Kidney epithelial cell (primary cell): ENCODE measurements at regions not wholly inside any gene's neighbourhood (a gene's known extent, or its start where the extent isn't known, plus 50 kb on each side); places are given as distances from the start of the nearest gene placed in this dataset.
"Not testable (repeated sequence)": the region's sequence is repeated elsewhere in the genome, so short reads cannot be mapped to it uniquely, and the experiment has no call there.

Source experiments
- DNase-seq: peaks from one replicate; pipeline ENCODE4 v3.0.0-alpha.2; 2010; ENCODE audit warnings: low read depth
- H3K27me3 ChIP-seq: 2 replicates; pipeline ENCODE4 v1.6.0; 2011; ENCODE audit warnings: low read length; ENCODE audit not compliant: control insufficient read depth, insufficient read depth
- H3K36me3 ChIP-seq: 2 replicates; pipeline ENCODE4 v1.5.1; 2011; ENCODE audit warnings: low read length; ENCODE audit not compliant: control insufficient read depth, insufficient read depth
- H3K4me3 ChIP-seq: 2 replicates; pipeline ENCODE4 v1.5.1; 2011; ENCODE audit warnings: low read depth, mild to moderate bottlenecking, control low read depth, low read length
- TF ChIP-seq, protein P1 (sequence below): IDR thresholded peaks from 2 replicates; pipeline ENCODE4 v1.5.1; 2011; ENCODE audit warnings: mild to moderate bottlenecking, moderate library complexity, low read length, control low read depth, inconsistent platforms; ENCODE audit not compliant: insufficient read depth, poor library complexity, severe bottlenecking

DNA sequence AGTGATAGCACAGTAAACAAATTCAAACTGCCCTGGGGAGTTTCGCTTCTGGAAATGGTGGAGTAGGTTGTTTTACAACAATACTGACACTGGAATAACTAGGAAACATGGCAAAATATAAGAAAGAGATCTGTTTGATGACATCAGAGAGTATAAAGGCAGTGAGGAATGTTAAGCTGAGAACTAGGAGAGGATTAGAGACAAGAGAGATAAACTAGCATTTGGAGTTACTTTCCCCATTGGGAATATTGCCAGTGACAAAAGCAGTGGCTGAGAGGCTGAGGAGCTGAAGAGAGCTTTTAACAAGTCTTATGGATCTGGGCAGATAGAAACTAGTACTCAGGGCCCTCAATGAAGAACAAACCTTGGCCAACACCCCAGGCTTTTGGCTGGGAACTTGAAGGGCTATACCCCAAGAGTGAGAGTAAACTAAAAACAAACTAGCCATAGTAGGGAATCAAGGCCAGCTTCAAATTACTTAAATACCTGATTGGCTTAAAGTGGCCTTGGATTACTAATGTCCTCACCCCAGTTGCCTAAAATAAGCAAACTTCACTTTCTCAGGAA, 280.4 kb downstream of the KLF13 start:
- no peak for DNase-seq

DNA sequence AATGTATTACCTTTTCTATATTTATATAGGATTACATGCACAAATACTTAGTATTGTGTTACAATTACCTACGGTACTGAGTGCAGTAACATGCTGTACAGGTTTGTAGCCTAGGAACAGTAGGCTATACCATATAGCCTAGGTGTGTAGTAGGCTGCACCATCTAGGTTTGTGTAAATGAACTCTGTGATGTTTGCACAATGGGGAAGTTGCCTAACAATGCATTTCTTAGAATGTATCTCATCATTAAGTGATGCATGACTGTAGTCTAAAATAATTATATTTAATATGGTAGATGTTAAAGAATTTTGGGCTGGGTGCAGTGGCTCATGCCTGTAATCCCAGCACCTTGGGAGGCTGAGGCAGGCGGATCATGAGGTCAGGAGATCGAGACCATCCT, 281.0 kb downstream of the KLF13 start:
- H3K36me3 ChIP-seq: no peaks in the 10 kb centered on the region
- no peak overlapping the region for H3K4me3 ChIP-seq
- H3K27me3 ChIP-seq: no peaks in the 10 kb centered on the region
- TF ChIP-seq, protein P1, sequence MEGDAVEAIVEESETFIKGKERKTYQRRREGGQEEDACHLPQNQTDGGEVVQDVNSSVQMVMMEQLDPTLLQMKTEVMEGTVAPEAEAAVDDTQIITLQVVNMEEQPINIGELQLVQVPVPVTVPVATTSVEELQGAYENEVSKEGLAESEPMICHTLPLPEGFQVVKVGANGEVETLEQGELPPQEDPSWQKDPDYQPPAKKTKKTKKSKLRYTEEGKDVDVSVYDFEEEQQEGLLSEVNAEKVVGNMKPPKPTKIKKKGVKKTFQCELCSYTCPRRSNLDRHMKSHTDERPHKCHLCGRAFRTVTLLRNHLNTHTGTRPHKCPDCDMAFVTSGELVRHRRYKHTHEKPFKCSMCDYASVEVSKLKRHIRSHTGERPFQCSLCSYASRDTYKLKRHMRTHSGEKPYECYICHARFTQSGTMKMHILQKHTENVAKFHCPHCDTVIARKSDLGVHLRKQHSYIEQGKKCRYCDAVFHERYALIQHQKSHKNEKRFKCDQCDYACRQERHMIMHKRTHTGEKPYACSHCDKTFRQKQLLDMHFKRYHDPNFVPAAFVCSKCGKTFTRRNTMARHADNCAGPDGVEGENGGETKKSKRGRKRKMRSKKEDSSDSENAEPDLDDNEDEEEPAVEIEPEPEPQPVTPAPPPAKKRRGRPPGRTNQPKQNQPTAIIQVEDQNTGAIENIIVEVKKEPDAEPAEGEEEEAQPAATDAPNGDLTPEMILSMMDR: no peak
- no peak for DNase-seq

More for the DNA sequence above, 280.4 kb downstream of the KLF13 start:
- H3K36me3 ChIP-seq: no peaks in the 10 kb centered on the region
- no peaks in the 10 kb centered on the region for H3K27me3 ChIP-seq
- no peak overlapping the region for H3K4me3 ChIP-seq
- TF ChIP-seq, protein P1: no peak

DNA sequence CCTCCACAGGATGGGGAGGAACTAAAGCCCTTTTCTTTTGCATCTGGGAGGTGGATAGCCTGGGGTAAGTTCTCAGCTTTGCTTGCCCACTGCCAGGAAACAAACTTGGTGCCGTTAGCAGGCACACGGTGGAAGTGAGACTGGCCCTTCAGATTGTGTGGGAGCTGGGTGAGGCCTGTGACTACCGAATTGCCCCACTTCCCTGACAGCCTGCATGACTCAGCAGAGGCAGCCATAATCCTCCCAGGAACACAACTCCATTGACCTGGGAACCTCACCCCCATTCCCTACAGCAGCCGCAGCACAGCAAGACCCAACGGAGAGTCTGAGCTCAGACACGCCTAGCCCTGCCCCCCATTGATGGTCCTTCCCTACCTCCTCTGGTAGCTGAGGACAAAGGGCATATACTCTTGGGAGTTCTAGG, 282.6 kb downstream of the KLF13 start:
- TF ChIP-seq, protein P1: no peak
- no peak overlapping the region for H3K4me3 ChIP-seq
- H3K27me3 ChIP-seq: no peaks in the 10 kb centered on the region
- no peak for DNase-seq
- no peaks in the 10 kb centered on the region for H3K36me3 ChIP-seq

DNA sequence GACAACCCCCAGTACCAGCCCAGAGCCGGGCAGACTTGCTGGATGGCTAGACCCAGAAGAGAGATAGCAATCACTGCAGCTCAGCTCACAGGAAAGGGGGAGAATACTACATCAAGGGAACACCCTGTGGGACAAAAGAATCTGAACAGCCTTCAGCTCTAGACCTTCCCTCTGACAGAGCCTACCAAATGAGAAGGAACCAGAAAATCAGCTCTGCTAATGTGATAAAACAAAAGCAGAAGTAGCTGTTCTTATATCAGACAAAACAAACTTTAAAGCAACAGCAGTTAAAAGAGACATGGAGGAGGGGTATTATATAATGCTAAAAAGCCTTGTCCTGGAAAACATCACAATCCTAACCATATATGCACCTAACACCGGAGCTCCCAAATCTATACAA, 283.3 kb downstream of the KLF13 start:
- no peaks in the 10 kb centered on the region for H3K36me3 ChIP-seq

DNA sequence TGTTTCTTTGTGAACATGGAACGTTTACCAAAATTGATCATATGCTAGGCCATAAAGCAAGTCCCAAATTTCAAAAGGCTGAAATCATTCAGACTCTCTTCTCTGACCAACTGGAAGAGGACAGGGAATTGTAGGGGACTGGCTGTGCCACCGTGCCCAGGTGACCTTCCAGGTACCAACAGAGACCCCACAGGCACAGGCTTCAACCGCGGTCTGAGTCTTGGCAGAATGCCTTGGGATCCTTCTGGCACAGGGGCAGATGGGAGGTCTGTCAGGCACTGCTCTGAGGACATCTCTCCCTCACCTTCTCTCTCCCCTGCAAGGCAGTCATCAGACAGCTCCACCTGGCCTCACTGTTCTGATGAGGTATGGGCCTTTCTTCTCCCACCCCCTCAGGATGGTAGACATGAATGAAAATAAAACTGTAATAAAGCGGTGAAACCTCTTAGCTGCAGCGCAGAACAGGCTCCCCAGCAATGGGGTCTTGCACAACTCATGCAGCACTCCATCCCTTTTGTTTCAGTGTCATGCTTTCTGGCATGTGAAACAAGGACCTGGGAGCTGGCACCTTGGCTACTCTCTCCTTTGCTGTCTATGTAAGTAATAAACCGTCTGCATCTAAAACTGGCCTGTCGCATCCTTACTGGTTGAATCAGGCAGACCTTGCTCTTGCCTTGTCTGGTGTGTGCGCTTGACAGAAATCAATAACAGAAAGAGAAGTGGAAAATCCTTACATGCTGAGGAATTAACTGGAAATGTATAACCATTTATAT, 289.2 kb downstream of the KLF13 start:
- no peak for DNase-seq
- no peak overlapping the region for H3K4me3 ChIP-seq
- TF ChIP-seq, protein P1: no peak
- no peaks in the 10 kb centered on the region for H3K36me3 ChIP-seq
- H3K27me3 ChIP-seq: no peaks in the 10 kb centered on the region

More for the DNA sequence above, 283.3 kb downstream of the KLF13 start:
- no peak for DNase-seq
- H3K27me3 ChIP-seq: no peaks in the 10 kb centered on the region
- H3K4me3 ChIP-seq: no peak overlapping the region
- TF ChIP-seq, protein P1: no peak

DNA sequence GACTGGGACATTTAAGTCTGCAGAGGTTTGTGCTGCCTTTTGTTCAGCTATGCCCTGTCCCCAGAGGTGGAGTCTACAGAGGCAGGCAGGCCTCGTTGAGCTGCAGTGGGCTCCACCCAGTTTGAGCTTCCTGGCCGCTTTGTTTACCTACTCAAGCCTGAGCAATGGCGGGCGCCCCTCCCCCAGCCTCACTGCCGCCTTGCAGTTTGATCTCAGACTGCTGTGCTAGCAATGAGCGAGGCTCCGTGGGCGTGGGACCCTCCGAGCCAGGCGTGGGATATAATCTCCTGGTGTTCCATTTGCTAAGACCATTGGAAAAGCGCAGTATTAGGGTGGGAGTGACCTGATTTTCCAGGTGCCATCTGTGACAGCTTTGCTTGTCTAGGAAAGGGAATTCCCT, 296.7 kb downstream of the KLF13 start:
- not testable (repeated sequence) for H3K27me3 ChIP-seq, H3K36me3 ChIP-seq, H3K4me3 ChIP-seq, DNase-seq

DNA sequence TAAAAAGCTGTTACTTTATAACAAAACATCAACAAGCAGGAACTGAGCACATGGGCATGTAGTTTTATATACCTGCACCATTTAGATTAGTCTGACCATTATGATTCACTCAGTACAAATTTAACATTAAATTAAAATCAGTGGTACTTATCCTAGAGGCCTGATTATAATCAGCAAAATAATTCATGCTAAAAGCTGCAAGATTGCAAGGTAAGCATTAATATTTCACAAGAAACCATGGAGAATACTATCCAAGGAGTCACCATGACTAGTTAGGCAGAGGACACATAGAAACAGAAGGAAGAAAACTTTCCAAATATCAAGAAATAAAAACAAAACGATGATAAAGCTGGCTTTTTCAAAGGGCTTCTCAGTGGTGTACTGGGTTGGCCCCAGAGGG, 297.5 kb downstream of the KLF13 start:
- H3K27me3 ChIP-seq, H3K4me3 ChIP-seq, H3K36me3 ChIP-seq, DNase-seq: not testable (repeated sequence)

DNA sequence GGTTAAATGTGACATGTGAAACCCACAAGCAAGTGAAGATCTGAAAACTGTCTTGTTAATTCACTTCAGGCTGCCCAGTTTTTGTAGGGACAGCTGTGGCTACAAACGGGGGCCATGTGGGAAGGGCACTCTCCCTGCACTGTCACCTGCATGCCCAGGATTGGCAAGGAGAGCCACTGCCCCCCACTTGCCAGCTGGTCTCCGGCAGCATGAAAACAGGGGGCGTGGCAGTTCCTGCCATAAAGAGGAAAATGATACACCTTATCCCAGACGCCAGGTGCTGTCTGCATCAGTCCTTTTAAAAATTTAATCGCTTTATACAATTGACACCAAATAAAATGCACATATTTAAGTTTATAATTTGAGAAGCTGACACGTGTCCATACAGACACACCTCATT, 309.1 kb downstream of the KLF13 start:
- DNase-seq, H3K27me3 ChIP-seq, H3K36me3 ChIP-seq, H3K4me3 ChIP-seq: not testable (repeated sequence)

DNA sequence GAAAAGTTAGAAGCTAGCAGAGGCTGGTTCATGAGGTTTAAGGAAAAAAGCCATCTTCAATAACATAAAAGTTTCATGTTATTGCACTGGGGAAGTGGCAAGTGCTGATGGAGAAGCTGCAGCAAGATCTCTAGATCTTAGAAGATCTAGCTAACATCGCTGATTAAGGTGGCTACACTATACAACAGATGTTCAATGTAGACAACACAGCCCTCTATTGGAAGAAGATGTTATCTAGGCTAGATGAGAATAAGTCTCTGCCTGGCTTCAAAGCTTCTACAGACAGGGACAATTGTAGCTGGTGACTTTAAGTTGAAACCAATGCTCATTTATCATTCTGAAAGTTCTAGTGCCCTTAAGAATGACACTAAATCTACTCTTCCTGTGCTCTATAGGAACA, 310.3 kb downstream of the KLF13 start:
- not testable (repeated sequence) for DNase-seq, H3K4me3 ChIP-seq, H3K27me3 ChIP-seq, H3K36me3 ChIP-seq
